Sigmoid colon (tissue), 4 donors: ENCODE measurements at regions not wholly inside any gene's neighbourhood (a gene's known extent, or its start where the extent isn't known, plus 50 kb on each side); places are given as distances from the start of the nearest gene placed in this dataset.

ENCODE experiments used
- POLR2AphosphoS5 ChIP-seq, 4 donors: sonication (generic); formaldehyde crosslinking; IDR thresholded peaks; one replicate each; pipeline ENCODE4 v1.6.1; 2017; ENCODE audit warnings: antibody characterized with exemption in 4 of 4
- TF ChIP-seq, protein P1 (sequence below), 4 experiments: fragments of 450-650 bp in 3 of 4; fragments of 200-600 bp in 1 of 4; IDR thresholded peaks; one replicate each; pipeline ENCODE4 v1.5.1; 2016 to 2019; ENCODE audit warnings: antibody characterized with exemption in 4 of 4, mild to moderate bottlenecking in 3 of 4, moderate library complexity in 2 of 4

DNA sequence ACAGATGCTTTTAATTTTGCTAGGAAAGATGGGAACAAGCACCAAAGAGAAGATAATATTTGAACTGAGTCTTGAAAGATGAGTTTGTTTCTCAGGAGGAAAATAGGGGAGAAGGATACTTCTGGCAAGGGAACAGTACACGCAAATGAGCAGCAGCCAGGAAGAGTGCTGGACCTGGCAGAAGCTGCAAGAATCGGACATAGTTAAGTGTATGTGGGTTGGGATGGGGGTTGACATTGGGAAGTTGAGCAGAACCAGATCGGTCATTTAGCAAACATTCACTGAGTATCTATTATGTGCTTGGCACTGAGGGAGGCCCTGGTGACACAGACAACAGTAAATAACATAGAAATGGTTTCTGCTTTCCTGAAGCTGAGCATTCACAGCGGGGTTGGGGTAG is 198.8 kb downstream of the PLPP3 start:
- TF ChIP-seq POLR2AphosphoS5 (IDR thresholded peaks at IDR 0.05): peak in 2 of 4 donors; percentile 40 to 67
- TF ChIP-seq, protein P1, sequence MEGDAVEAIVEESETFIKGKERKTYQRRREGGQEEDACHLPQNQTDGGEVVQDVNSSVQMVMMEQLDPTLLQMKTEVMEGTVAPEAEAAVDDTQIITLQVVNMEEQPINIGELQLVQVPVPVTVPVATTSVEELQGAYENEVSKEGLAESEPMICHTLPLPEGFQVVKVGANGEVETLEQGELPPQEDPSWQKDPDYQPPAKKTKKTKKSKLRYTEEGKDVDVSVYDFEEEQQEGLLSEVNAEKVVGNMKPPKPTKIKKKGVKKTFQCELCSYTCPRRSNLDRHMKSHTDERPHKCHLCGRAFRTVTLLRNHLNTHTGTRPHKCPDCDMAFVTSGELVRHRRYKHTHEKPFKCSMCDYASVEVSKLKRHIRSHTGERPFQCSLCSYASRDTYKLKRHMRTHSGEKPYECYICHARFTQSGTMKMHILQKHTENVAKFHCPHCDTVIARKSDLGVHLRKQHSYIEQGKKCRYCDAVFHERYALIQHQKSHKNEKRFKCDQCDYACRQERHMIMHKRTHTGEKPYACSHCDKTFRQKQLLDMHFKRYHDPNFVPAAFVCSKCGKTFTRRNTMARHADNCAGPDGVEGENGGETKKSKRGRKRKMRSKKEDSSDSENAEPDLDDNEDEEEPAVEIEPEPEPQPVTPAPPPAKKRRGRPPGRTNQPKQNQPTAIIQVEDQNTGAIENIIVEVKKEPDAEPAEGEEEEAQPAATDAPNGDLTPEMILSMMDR (IDR thresholded peaks at IDR 0.05): no peak
